ENCODE measurements at regions not wholly inside any gene's neighbourhood (a gene's known extent, or its start where the extent isn't known, plus 50 kb on each side); places are given as distances from the start of the nearest gene placed in this dataset.
A peak's percentile ranks its signal among the peaks of the same experiment; 100 is the strongest.
"Not testable (repeated sequence)": the region's sequence is repeated elsewhere in the genome, so short reads cannot be mapped to it uniquely, and the experiment has no call there.

DNA sequence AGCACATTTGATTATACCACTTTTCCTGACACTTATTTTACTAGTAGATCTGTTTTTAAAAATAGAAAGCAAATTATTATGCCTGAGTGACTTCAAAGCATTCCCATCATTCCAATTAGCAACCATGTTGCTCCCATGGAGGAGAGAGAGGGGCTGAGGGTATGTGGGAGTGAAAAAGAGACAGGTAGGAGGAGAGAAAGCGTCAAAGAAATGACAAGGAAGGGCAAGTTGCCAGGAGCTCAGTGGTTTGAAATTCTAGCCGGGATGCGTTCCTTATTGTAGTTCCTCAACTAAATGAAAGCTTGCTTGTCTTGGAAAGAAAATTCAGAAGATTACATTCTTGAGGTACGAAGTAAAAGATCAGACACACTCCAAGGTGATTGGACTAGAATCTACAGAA, 92.4 kb upstream of the PKP2 start:
- in situ Hi-C loops (cut with HindIII; ENCODE audit: low pct_unique_long_range_greater_than_20kb, low sequenced_read_pairs): no loop called here
- DNase-seq (ENCODE audit: low read depth, low spot score): no peak

DNA sequence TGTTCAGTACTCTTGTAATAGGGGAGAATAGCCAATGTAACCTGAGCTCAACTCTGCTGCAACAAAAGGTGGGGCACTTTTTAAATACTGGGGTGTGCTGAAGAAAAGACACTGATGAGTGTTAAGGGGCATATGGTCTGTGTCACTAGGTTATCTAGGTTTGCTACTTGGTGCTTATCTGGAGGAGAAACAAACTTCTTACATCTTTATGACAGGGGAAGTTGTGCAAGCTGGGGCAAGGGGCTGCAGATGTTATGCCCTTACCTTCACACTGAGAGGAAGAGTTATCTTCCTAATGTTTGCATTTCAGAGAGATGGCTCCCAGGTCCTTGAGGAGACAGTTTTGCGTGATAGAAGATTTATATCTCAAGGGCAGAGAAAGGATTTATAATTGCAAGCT, 90.9 kb upstream of the PKP2 start:
- no peak for DNase-seq (ENCODE audit: low read depth, low spot score)
- in situ Hi-C loops (cut with HindIII; ENCODE audit: low pct_unique_long_range_greater_than_20kb, low sequenced_read_pairs): no loop called here

DNA sequence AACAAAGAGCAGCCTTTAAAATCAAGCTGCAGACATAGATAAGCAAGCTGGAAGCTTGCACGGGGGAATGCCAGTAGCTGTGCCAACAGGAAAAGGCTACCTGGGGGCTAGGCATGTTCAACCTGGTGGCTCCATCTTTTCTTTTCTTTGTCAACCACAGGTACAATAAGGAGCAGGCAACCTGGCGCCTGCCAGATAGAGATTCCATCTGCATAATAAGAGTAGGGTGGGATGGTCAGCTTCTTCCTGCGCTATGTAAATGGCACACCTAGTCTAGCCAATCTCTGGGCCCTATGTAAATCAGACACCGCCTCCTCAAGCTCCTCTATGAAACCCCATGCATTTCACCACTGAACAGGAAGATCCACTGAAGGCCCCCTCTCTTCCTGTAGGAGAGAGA, 87.4 kb upstream of the PKP2 start:
- in situ Hi-C loops (cut with HindIII; ENCODE audit: low pct_unique_long_range_greater_than_20kb, low sequenced_read_pairs): no loop called here
- DNase-seq (ENCODE audit: low read depth, low spot score): no peak

DNA sequence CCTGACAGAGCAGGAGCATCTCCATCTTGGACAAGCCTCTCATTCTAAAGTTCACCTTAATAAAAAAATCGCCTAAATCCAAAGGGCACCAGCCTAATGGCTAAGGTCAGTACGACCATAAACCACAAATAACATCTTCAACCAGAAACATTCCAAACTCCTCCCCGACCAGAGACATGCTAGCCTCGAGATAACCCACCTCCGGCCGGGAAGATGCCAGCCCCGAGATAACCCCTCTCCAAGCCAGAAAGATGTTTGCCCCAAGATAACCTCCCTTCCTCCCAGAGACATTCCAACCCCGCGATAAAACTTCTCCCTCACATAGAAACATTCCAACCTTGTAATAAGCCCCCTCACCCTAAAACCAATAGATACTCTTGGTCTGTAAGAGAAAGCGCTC, 86.8 kb upstream of the PKP2 start:
- no peak for DNase-seq (ENCODE audit: low read depth, low spot score)
- in situ Hi-C loops (cut with HindIII; ENCODE audit: low pct_unique_long_range_greater_than_20kb, low sequenced_read_pairs): no loop called here

DNA sequence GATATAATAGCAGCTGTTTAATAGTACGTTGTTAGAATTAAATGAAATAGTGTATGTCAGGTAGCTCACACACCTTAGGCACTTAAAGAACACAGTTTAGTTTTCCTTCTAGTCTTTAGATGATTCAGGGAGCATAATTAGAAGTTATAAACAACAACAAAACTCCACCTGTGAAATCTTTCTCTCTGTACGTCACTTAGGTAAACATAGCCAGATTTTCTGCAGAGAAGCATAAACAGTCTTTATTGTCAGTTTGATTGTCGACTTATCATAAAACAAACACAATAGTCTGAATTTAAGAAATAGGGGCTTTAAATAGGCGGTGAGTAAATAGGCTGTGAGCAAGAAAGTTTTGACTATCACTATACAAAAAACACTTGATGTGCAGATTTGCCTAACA, 84.6 kb upstream of the PKP2 start:
- in situ Hi-C loops (cut with HindIII; ENCODE audit: low pct_unique_long_range_greater_than_20kb, low sequenced_read_pairs): no loop called here
- no peak for DNase-seq (ENCODE audit: low read depth, low spot score)

DNA sequence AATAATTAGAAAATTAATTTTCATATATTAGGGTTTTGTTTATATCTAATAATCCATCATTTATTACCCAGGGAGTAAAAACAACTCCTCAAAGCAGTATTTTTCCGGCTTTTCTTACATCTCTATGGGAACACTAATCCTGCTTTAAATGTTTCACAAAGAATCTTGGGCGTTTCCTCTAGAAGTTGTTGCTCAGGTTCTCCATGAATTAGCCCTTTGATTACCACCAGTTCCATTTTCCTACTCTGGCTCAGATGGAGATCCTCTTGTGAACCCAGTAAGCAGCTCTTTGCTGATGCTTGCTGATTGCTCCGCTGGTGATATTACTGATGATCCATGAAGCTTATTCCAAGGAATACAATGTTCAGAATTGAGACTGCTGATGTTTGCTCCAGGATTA, 78.5 kb upstream of the PKP2 start:
- no peak for DNase-seq (ENCODE audit: low read depth, low spot score)
- in situ Hi-C loops (cut with HindIII; ENCODE audit: low pct_unique_long_range_greater_than_20kb, low sequenced_read_pairs): no loop called here

DNA sequence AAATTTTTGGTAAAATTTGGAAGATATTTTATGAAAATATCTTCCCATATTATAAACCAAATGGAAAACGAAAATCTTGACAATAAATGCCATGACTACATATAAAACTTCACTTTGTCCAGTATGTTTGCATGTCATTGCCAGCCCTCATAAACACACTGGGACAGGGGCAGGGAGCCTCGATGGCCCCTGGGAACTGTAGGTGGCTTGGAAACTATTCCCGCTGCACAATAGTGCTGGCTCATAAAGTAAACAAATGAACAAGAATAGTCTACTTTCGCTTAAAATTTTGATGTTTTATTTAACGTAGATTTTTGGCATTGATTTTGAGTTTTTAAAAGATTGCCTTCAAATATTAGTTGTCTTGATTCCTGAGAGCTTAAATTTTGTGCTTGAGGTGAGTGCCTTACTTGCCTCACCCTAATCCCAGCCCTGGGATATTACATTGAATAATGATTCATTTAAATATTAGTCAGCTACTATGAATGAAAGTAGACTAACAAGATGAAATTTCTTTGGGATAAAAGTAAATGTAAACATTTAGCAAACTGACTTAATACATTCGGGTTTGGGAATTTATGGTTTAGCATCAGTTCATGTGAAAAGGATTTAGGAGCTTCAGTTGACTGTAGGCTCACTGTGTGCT, 74.0 kb upstream of the PKP2 start:
- DNase-seq (ENCODE audit: low read depth, low spot score): no peak
- in situ Hi-C loops (cut with HindIII; ENCODE audit: low pct_unique_long_range_greater_than_20kb, low sequenced_read_pairs): no loop called here

DNA sequence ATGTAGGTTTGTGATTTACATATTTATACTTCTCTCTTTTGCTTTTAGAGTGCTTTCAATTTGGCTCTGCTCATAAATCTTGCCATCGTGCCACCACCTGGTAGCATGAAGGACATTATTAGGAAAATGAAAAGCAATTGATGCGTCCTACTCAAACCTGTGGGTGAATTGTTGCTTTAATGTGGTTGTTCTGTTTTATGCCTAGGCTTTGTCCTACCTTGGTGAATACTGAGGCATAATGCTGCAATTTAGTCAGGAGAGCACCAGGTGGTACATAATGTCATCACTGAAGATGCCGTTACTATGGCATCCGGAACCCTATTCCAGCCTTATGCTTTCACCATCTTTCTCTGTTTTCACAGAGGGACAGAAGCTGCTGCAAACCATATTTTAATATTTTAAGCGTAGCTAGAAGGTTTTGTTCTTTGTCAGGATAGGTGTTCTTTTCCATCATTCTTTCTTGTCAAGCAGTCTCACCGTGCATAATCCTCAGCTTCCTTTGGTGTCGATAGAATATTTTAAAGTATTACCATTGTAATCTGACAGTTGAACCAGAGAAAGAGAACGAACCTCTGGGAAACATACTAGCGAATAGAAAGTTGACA, 68.5 kb upstream of the PKP2 start:
- in situ Hi-C loops (cut with HindIII; ENCODE audit: low pct_unique_long_range_greater_than_20kb, low sequenced_read_pairs): no loop called here
- DNase-seq (ENCODE audit: low read depth, low spot score): no peak

DNA sequence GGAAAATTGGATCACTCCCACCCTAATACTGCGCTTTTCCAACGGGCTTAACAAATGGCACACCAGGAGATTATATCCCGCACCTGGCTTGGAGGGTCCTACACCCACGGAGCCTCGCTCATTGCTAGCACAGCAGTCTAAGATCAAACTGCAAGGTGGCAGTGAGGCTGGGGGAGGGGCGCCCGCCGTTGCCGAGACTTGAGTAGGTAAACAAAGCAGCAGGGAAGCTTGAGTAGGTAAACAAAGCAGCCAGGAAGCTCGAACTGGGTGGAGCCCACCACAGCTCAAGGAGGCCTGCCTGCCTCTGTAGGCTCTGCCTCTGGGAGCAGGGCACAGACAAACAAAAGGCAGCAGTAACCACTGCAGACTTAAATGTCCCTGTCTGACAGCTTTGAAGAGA, 59.8 kb upstream of the PKP2 start:
- DNase-seq (ENCODE audit: low read depth, low spot score); in situ Hi-C loops (cut with HindIII; ENCODE audit: low pct_unique_long_range_greater_than_20kb, low sequenced_read_pairs): not testable (repeated sequence)

DNA sequence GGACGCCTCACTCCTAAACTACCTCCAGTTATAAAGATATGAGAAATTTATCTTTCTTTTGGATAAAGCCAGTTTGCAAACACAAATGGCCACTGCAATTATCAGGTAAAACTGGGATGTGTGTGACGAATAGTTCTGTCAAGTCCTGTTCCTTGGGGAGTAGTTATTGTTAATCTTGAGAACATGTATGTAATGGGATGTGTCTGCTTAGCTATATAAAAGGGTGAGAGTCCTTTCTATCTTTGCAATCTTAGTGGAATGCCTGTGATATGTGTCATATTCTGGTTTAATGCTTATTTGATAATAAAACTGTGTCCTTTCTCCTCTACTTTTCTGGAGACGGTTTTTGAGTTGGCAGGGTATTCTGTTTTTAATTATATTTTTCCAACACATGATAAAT, 56.1 kb upstream of the PKP2 start:
- no peak for DNase-seq (ENCODE audit: low read depth, low spot score)
- in situ Hi-C loops (cut with HindIII; ENCODE audit: low pct_unique_long_range_greater_than_20kb, low sequenced_read_pairs): no loop called here

DNA sequence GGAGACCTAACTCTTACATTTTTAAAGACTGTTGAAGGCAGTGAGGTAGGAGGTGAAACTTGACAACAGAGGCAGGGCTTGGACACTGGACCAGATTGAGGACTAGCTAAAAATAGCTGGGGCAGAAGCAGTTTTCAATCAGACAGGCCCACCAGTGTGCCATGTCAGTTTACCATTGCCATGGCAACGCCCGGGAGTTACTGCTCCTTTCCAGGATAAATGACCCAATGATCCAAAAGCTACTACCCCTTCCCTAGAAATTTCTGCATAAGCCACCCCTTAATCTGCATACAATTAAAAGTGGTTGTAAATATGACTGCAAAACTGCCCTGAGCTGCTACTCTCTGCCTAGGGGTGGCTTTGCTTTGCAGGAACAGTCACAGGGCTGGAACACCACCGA, 53.2 kb upstream of the PKP2 start:
- DNase-seq (ENCODE audit: low read depth, low spot score): no peak
- in situ Hi-C loops (cut with HindIII; ENCODE audit: low pct_unique_long_range_greater_than_20kb, low sequenced_read_pairs): no loop called here

DNA sequence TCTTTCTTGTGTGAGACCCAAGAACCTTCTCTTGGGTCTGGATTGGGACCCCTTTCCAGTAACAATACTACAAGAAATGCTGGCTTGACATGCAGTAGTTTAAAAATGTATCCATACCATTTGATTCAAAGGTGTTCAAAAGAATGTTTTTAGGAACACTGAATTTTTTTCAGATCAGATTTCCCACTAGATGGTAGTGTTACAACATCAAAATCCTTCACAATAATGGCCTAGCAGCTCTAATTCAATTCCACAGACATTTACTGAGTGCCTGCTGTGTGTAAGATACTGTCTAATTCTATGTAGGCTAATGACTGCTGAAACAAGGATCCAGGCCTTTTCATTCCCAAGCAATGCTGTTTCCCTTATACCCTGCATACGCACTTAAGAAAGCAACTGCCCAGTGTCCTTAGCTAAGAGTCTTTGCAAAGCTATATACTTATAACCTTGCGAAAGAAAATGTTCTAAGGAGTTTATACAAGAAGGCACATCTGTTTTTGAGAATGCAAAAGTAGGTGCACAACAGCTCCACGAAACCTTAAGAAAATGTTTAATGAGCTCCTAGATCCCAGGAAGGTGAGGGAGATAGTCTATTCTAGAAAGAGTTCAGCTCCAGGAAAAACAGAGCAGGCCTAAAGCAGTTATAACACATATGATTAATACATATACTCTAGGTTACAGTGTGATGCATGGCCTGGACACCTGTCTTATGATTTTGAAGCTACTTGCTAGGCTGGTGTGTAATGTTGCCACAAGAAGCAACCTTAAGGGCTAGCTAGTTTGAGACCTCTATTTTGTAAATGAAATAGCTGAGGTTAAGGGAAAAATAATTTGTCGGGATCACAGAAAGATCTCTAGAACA, 50.9 kb upstream of the PKP2 start:
- DNase-seq (ENCODE audit: low read depth, low spot score): peak; percentile 59
- in situ Hi-C loops (cut with HindIII; ENCODE audit: low pct_unique_long_range_greater_than_20kb, low sequenced_read_pairs): no loop called here

DNA sequence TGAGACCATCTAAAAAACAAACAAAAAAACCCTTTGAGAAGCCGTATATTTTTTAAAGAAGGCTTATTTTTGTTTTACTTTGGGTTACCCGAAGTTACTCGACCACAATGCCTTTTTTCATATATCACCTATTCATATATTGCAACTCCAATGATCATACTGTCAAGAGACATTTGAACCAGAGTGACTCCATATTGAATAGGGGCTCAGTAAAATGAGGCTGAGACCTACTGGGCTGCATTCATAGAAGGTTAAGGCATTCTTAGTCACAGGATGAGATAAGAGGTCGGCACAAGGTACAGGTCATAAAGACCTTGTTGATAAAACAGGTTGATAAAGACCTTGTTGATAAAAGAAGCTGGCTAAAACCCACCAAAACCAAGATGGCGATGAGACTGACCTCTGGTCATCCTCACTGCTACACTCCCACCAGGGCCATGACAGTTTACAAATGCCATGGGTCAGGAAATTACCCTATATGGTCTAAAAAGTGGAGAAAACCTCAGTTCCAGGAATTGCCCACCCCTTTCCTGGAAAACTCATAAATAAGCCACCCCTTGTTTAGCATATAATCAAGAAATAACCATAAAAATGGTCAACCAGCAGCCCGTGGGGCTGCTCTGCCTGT, 50.0 kb upstream of the PKP2 start:
- in situ Hi-C loops (cut with HindIII; ENCODE audit: low pct_unique_long_range_greater_than_20kb, low sequenced_read_pairs): no loop called here
- DNase-seq (ENCODE audit: low read depth, low spot score): no peak
